Limb (tissue), 2 donors: ENCODE measurements at regions not wholly inside any gene's neighbourhood (a gene's known extent, or its start where the extent isn't known, plus 50 kb on each side); places are given as distances from the start of the nearest gene placed in this dataset.
A peak's percentile ranks its signal among the peaks of the same experiment; 100 is the strongest.

Experiments used
- DNase-seq, 2 donors: peaks; one replicate each; pipeline ENCODE4 v3.0.0-alpha.2; 2016; ENCODE audit errors: extremely low spot score in 2 of 2

DNA sequence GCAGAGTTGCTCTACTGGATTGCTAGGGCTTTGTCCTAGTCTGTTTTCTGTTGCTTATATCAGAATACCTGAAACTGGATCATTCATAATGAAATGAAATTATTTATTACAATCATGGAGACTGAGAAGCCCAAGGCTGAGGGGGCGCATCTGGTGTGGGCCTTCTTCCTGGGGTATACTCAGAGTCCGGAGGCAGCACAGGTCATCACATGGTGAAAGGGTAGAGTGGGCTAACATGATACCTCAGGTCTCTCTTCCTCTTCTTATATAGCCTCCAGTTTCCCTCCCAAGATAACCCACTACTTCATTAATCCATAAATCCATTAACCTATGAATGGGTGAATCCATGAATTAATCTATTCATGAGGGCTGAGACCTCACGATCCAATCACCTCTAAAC, 667.6 kb upstream of the NCAM2 start:
- DNase-seq, result no peak

DNA sequence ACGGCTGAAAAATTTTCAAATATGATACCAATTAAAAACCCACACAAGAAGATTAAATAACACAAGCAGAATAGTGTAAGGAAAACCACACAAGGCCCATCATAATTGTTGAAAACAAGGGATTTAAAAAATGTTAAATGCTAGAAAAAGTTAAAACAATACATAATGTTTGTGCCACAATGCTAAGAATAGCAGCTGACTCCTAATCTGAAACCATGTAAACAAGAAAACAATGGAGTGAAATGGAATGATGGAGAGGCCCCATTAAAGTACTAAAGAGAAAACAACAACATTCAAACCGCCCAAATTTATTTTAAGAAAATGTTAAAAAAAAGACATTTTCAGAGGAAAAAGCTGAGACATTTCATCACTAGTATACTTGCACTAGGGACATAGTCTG, 663.6 kb upstream of the NCAM2 start:
- DNase-seq, result no peak

DNA sequence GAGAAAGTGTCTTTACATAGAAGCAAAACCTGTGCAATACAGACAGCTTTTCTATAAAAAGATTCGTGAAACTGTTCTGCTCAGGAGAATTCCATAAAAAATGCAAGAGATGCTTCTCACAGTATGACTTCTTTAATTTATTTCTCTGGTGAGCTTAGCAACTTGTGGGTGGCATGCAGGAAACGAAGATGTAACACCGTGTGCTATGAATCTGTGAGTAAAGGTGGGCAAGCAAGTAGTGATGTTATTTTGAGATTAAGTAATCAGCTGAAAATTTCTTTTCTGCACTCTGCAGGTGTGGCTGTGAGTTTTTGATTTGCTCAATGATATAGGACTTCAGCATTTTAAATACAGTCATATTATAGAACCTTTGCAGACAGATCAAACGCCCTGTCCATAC, 656.8 kb upstream of the NCAM2 start:
- DNase-seq, result no peak

DNA sequence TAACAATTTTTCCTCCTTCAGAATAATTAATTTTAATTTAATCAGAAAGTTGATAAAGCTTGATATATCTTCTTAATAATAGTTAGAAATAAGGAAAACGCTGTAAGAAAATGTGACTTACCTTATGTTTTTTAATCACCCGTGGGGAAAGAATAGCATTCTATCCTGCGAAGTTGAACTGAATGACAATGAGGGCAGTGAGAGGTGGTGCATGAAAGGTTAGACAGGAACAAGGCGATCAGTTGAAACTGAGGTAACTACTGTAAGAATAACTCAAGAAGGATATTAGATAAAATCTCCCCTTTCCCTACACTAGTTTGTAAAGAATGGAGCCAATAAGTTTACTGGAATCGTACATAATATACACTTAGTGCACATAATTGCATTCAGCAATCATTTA, 655.0 kb upstream of the NCAM2 start:
- DNase-seq, result no peak

DNA sequence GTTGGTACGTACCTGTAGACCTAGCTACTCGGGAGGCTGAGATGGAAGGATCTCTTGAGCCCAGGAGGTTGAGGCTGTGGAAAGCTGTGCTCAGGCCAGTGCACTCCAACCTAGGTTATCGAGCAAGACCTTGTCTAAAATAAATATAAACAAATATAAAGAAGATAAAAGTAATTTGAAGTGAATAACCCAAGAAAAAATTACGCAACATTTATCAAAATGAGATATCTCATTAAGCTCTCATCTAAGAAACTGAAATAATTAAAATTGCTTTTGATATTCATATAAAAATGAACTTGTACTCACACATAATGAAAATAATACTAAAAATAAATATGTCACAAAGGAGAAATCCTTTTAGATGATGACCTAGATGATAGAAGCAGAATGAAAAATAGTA, 647.1 kb upstream of the NCAM2 start:
- DNase-seq, result no peak

DNA sequence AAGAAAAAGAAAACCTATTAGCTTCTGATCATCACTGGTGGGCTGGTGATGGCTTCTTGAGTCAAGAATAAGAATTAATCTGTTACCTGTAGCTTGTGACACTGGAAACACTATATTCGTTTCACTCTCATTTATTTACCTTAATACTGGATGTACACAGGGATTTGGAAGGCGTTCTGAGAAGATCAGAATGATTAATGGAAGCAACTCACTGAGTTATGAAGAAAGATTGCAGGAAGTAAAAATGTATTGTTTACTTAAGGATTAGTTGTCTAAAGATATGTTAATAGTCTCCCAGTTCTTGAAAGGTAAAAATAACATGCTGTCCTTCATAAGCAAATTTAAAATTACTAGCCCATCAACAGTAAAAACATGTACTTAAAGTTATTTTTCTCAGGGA, 644.9 kb upstream of the NCAM2 start:
- DNase-seq, result no peak

DNA sequence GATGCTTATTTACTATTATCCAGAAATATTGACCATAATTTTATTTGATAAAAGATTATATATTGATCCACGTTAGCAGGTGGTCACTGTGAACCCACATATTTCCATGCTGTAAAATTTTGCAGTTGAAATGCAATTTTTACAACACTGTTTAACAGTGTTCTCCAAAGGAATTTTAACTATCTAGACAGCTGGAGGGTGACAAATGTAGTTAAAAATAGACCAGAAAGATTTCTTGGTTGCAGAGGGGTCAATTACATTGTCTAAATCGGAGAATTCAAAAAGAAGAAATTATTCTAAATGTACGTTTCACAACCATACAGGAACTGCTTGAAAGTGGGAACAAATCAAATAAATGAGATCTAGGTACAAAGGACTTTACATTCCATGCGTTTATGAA, 625.2 kb upstream of the NCAM2 start:
- DNase-seq, result peak in 1 of 2 donors; percentile 34

DNA sequence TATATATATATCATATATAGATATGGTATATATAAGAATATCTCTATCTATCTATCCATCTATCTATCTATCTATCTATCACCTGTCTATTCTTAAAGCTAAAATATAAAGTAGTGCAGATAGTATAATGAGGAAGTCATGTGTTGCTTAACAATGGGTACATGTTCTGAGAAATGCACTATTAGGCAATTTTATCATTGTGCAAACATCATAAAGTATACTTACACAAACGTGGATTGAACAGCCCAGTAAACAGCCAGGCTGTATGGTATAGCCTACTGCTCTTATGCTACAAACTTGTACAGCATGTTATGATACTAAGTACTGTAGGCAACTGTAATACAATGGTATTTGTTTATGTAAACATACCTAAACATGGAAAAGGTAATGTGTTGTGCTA, 621.0 kb upstream of the NCAM2 start:
- no peak for DNase-seq

DNA sequence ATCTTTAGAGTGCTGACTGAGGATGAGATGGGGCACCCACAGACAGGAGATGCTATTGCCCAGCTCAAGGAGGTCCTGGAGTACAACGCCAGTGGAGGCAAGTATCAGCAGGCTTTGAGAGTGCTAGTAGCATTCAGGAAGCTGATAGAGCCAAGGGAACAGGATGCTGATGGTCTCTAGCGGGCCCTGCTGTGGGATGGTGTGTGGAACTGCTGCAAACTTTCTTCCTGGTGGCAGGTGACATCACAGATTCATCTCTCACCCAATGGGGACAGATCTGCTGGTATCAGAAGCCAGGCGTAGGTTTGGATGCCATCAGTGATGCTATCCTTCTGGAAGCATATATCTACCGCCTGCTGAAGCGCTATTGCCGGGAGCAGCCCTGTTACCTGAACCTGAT, 609.8 kb upstream of the NCAM2 start:
- DNase-seq, result no peak

DNA sequence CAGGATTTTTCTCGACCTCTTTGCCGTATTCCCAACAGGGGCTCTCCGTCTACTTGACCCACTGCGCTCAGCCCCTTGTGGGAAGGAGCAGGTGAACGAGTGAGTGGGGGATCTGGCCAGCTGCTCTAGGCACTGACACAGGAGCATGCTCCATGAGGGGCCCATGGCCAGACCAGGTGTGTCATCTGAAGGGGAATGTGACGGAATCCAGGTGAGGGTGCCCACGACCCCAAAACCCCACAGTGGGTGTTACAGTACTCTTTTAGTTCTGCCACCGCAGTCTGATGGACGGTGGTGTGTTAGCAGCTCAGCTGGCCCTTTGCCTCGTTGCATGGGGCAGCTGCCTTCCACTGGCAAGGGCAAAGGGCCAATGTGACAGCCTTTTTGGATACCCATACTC, 601.4 kb upstream of the NCAM2 start:
- no peak for DNase-seq

DNA sequence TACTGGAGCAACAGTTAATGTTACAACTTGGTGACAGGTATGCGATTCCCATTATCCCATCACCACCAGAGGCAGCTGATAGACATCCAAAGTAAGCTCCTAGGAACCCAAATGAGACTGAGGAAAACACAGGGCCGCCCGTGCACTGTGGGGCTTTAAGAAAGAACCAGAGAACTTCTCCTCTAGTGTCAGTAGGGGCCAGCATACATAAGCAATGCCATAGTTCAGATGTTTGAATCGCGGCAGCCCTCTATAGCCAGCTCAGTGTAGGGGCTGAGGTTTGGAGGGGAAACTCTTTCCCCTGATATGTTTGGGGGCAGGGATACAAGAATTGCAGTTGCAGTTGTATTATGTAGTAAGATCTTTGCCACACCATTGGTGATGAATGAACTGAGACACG, 593.3 kb upstream of the NCAM2 start:
- no peak for DNase-seq

DNA sequence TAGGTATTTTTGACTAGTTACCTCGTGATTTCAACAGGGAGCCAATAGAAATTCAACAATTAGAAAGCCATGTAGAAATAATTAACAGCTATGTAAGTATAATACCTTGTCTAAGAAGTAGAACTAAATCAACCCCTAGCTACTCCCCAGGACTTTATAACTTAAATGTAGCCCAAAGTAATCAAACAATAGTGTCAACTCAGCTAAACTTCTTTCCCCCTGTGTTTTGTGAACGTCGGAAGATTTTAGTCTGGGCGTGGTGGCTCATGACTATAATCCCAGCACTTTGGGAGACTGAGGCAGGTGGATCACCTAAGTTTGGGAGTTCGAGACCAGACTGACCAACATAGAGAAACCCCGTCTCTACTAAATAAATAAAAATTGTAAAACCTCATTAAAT, 579.9 kb upstream of the NCAM2 start:
- no peak for DNase-seq

DNA sequence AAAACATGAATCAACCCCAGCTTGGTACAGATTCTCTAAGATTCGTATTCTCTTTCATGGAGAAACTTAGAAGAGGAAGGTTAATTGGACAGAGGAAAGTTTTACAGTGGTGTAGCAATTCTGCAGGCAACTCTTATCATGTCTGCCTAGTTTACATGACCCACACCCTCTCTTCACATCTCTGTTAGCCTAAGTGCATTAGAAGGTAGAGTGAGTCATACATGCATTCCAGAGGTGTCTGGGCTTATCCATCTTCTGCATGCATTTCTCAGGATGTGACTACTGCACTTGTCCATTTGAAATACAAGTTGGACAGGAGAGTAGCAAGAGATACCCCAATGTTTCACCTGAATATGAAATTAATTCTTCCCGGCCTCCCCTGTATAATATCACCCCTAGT, 578.4 kb upstream of the NCAM2 start:
- DNase-seq, result no peak

DNA sequence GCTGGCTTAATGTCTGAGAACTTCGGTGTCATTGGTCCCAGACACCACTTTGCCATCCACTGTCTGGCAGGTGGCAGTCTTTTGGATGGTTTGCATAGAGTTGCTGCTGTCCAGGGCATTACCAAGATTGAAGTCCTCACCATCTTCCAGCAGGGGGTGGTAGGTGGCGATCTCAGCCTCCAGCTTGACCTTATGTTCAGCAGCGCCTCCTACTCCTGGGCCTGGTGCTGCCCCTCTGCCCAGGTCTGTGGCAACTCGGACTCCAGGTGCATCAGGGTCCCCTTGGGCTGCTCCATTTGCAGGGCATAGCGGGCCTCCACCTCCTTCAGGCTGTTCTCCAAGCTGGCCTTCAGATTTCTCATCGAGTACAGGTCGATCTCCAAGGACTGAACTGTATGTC, 573.3 kb upstream of the NCAM2 start:
- no peak for DNase-seq

DNA sequence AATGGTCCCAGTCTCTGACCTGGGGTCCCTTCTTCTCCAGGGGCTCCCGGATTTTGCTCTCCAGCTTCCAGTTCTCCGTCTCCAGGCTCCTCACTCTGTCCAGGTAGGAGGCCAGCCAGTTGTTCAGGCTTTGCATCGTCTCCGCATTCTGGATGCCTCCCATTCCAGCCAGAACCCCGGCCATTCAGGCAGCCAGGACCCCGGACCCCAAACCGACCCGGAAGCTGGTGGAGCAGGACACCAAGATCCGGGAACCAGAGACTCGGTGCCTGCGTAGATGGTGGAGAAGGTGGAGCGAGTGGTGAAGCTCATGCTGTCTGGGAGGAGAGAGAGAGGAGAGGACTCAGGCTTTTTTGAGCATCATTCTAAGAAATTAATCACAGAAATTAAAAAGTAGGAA, 572.4 kb upstream of the NCAM2 start:
- DNase-seq, result no peak

DNA sequence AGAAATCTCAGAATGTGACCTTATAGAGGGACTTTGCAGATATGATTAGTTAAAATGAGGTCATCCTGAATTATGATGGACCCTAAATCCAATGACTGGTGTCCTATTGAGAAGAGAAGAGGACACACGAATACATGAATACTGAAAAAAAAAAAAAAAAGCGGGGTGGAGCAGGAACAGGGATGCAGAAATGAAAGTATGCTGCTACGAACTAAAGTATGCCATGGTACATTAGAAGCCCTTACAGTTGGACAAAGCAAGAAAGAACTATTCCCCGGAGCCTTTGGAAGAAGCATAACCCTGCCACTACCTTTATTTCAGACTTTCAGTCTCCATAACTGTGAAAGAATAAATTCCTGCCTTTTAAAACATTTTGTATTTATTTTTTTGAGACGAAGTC, 557.9 kb upstream of the NCAM2 start:
- no peak for DNase-seq

DNA sequence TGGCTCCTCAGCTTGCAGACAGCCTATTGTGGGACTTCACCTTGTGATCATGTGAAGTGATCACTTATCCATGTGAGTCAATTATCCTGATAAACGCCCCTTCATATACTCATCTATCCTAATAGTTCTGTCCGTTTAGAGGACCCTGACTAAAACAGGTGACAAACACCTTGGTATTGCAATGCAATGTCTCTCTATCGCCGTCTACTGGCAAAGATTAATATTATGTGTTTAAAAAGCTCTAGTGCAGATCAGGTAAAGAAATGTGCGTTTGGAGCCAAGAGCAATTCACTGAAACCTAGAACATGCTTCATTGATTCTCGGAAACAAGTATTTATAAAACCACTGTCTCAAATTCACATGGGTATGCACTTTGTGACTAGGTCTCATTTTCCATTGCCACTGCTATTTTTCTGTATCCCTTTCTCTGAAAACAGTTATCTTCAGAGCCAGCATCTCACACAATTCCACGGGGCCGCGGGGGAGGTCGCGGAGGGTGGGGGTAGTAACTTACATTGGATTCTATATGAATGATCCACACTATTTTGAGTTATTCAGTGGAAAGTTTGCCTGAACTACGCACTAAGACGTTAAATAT, 554.6 kb upstream of the NCAM2 start:
- no peak for DNase-seq

DNA sequence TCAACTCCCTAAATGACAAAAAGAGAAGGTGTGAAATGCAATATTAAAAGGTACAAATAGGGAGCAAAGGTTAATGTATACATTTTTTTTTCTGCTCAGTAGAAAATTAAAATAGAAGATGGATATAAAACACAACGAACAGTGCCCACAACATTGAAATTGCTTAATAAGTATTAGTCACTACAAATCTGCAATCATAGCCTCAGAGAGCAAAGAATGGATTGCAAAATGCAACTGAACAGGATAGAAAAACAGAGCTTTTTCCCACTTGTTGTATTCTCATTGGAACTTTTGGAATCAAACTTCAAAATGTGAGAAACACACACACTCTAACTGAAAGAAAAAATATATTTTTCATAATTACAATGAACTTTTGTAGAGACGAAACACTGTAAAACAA, 552.2 kb upstream of the NCAM2 start:
- no peak for DNase-seq

DNA sequence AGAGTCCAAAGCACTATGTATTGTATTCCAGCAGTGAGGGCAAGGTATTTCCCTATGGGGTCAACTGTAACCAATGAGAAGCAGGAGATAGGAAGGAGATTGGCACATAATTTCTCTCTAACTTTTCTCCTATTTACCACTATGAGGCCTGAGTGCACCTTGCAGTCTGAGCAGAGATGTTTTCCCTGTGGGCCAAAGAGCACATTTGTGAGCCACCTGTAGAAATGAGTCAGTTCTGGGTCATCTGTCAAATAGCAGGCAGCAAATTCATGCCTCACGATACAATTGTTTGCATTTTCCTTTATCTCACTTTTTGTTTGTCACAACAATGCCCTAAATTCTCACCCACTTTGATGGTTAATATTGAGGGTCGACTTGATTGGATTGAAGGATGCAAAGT, 547.2 kb upstream of the NCAM2 start:
- DNase-seq, result no peak

DNA sequence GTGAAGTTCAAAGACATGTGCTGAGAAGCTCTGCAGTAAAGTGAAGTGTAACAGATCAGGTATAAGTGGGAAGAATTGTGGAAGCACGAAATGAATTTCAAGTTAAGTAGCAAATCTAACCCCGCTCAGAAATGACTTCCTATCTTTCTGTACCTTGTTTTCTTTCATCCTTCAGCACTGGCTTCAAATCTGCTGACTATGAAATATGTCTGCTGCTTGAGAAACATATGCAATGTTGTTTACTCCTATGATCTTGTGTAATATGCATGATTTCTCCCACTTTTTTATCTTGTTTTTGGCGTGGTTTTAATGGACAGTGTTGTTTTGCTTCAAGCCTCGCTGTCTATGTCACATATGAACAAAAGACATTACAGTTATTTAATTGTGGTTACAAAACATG, 545.3 kb upstream of the NCAM2 start:
- DNase-seq, result no peak

DNA sequence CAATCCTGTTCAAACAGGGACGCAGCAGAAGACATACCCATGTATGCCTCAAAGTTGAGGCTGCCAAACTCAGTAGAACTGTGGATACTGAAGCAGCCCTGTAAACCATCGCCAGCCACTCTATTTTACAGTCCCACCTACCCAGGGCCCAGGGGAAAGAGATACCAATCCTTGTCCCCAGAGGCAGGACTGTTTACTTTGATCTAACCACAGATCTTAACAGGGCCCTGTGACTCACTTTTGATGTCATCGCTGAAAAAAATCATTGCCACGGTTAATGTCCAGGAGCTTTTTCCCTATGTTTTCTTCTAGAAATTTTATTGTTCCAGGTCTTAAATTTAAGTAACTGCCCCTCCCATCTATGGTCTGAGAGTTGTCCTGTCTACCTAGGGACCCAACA, 538.4 kb upstream of the NCAM2 start:
- DNase-seq, result no peak

DNA sequence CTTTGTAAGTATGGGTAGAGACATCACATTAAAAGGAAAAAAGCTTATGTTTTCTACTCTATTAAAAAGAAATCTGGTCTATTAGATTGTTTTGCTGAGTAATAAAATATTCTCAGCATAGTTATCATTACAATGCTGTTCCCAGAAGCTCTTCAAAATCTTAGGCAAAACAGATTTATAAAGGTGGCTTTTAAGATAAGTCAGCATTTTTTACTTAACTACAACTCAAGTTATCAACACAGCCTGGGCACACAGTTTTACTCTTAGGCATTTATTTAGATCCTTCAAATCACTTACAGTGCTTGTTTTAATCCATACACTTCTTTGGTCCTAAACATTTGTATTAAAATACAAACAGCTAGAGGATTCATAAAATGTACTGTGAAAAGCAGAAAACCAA, 534.8 kb upstream of the NCAM2 start:
- DNase-seq, result no peak

DNA sequence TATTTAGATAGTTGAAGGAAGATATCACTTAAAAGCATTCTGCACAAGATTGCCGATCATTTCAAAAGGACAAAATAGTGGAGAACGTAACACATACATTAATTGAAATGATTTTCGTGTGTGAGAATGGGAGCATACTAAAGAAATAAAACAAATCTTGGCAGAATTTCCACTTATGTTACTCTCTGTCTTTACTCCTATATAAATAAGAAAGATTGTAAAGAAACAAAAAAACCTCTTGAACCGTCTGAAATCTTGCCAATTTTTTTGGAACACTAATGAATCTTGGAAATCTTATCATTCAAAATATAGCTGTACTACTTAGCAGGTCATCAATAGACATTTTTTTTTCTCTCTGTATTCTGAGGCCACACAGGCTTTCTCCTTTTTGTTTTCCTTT, 528.8 kb upstream of the NCAM2 start:
- DNase-seq, result no peak

DNA sequence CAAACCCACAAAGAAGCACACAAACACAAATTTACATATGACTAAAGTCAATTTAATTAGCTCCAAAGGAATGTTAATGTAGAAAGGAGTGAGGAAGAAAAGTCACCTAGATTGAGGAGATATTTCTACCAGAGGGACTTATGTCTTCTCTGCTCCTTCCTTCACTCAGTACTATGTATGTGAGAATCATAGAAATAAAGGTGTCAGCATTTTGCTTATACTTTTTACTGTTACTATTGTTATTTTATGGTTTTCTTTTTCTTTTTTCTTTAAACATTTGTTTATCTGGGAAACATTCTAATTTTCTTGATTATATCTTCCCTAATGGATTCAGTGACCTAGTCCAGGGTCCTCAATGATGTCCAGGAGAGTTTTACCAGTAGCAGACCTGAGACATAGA, 511.9 kb upstream of the NCAM2 start:
- DNase-seq, result no peak
